ENCODE measurements at regions not wholly inside any gene's neighbourhood (a gene's known extent, or its start where the extent isn't known, plus 50 kb on each side); places are given as distances from the start of the nearest gene placed in this dataset.

- ChIA-PET POLR2A (ENCODE audit: low non-redundant PET) (no interaction called here), CTCF (no interaction called here)
- H3K4me1 ChIP-seq (ENCODE audit: insufficient read depth, low read length, poor library complexity, severe bottlenecking): peaks cover 8% of the 10 kb centered on the region
- no peaks in the 10 kb centered on the region for H3K9me3 ChIP-seq (ENCODE audit: low read depth, low read length, poor library complexity, severe bottlenecking)
- intact Hi-C loops (cut with micrococcal nuclease; ENCODE audit: unreplicated experiment): no loop called here
- no peaks in the 10 kb centered on the region for H3K27me3 ChIP-seq (replicated peaks; ENCODE audit: insufficient read depth, low read depth, low read length, poor library complexity)
- no TSS peak for BruUV-seq (replicated peaks)
- no peak overlapping the region for H3K4me3 ChIP-seq (ENCODE audit: low read depth, low read length, poor library complexity, severe bottlenecking)
- TF ChIP-seq CTCF (conservative IDR thresholded peaks at IDR 0.05; ENCODE audit: low read depth, low read length): no peak
- TF ChIP-seq EZH2 (IDR thresholded peaks at IDR 0.05; ENCODE audit: borderline replicate concordance, low read depth, low read length, poor library complexity, severe bottlenecking): no peak
- H3K36me3 ChIP-seq (ENCODE audit: insufficient read depth, low read length, poor library complexity, severe bottlenecking): no peaks in the 10 kb centered on the region
- H3K27ac ChIP-seq (ENCODE audit: low read depth, low read length, poor library complexity, severe bottlenecking): no peak overlapping the region
- DNase-seq (ENCODE audit: low spot score): no peak
Observed at GRCh38 chr9:13053504-13053903, 226.0 kb downstream of the MPDZ start.

- BruUV-seq (replicated peaks): no TSS peak
- no peak for DNase-seq (ENCODE audit: low spot score)
- Histone ChIP-seq H3K4me3 (ENCODE audit: low read depth, low read length, poor library complexity, severe bottlenecking) (no peak overlapping the region), H3K27me3 (replicated peaks; ENCODE audit: insufficient read depth, low read depth, low read length, poor library complexity) (no peaks in the 10 kb centered on the region), H3K9me3 (ENCODE audit: low read depth, low read length, poor library complexity, severe bottlenecking) (no peaks in the 10 kb centered on the region), H3K4me1 (ENCODE audit: insufficient read depth, low read length, poor library complexity, severe bottlenecking) (no peaks in the 10 kb centered on the region), H3K27ac (ENCODE audit: low read depth, low read length, poor library complexity, severe bottlenecking) (no peak overlapping the region), H3K36me3 (ENCODE audit: insufficient read depth, low read length, poor library complexity, severe bottlenecking) (no peaks in the 10 kb centered on the region)
- POLR2A ChIA-PET (ENCODE audit: low non-redundant PET): no interaction called here
- TF ChIP-seq EZH2 (IDR thresholded peaks at IDR 0.05; ENCODE audit: borderline replicate concordance, low read depth, low read length, poor library complexity, severe bottlenecking) (no peak), CTCF (conservative IDR thresholded peaks at IDR 0.05; ENCODE audit: low read depth, low read length) (no peak)
- CTCF ChIA-PET: no interaction called here
- intact Hi-C loops (cut with micrococcal nuclease; ENCODE audit: unreplicated experiment): no loop called here
Observed at GRCh38 chr9:13054389-13054788, 225.1 kb downstream of the MPDZ start.

Data from A673 (cell line).